Liver (tissue), 3 donors: ENCODE measurements at regions not wholly inside any gene's neighbourhood (a gene's known extent, or its start where the extent isn't known, plus 50 kb on each side); places are given as distances from the start of the nearest gene placed in this dataset.

Source experiments
- EGR1 ChIP-seq, 2 donors: IDR thresholded peaks; 2 replicates each; pipeline ENCODE4 v1.6.1; 2016 to 2018; ENCODE audit warnings: antibody characterized with exemption in 2 of 2, low read depth in 2 of 2
- FOXA1 ChIP-seq: IDR thresholded peaks from 2 replicates; pipeline ENCODE4 v1.6.1; 2016; ENCODE audit warnings: antibody characterized with exemption
- GABPA ChIP-seq, 2 donors: IDR thresholded peaks in 1 of 2; conservative IDR thresholded peaks in 1 of 2; 2 replicates each; pipeline ENCODE4 v1.6.1; 2016; ENCODE audit warnings: antibody characterized with exemption in 2 of 2, mild to moderate bottlenecking in 1 of 2, moderate library complexity in 1 of 2
- HNF4A ChIP-seq, 2 donors: conservative IDR thresholded peaks; 2 replicates each; pipeline ENCODE4 v1.6.1; 2016; ENCODE audit warnings: antibody characterized with exemption in 2 of 2, mild to moderate bottlenecking in 2 of 2
- HNF4G ChIP-seq: IDR thresholded peaks from 2 replicates; pipeline ENCODE4 v1.6.1; 2016; ENCODE audit warnings: antibody characterized with exemption
- JUND ChIP-seq, 2 donors: IDR thresholded peaks; 2 replicates each; pipeline ENCODE4 v1.6.1; 2016; ENCODE audit warnings: antibody characterized with exemption in 2 of 2
- MAX ChIP-seq: IDR thresholded peaks from 2 replicates; pipeline ENCODE4 v1.6.1; 2016; ENCODE audit warnings: antibody characterized with exemption
- RAD21 ChIP-seq, 2 donors: IDR thresholded peaks; 2 replicates each; pipeline ENCODE4 v1.6.1; 2016; ENCODE audit warnings: antibody characterized with exemption in 2 of 2, mild to moderate bottlenecking in 2 of 2
- REST ChIP-seq: IDR thresholded peaks from 2 replicates; pipeline ENCODE4 v1.6.1; 2016; ENCODE audit warnings: antibody characterized with exemption, mild to moderate bottlenecking
- TAF1 ChIP-seq: conservative IDR thresholded peaks from 2 replicates; pipeline ENCODE4 v1.6.1; 2016; ENCODE audit warnings: antibody characterized with exemption, mild to moderate bottlenecking
- TF ChIP-seq, protein P1 (sequence below): fragments of 150-350 bp; IDR thresholded peaks from 2 replicates; pipeline ENCODE4 v1.5.1; 2017; ENCODE audit warnings: improper control_type of control experiment, low read depth, low read length; ENCODE audit not compliant: missing input control
- donor health status: healthy.
- donor health status: healthy.

- TF ChIP-seq REST (no peak), EGR1 (IDR thresholded peaks at IDR 0.05; ENCODE audit: low read depth in 2 of 2) (no peak), GABPA (IDR thresholded peaks at IDR 0.05 in 1 of 2, conservative IDR thresholded peaks at IDR 0.05 in 1 of 2) (no peak), TAF1 (no peak), JUND (IDR thresholded peaks at IDR 0.05) (no peak), MAX (no peak), HNF4A (conservative IDR thresholded peaks at IDR 0.05) (no peak), FOXA1 (no peak), RAD21 (IDR thresholded peaks at IDR 0.05) (no peak), HNF4G (no peak)
- TF ChIP-seq, protein P1, sequence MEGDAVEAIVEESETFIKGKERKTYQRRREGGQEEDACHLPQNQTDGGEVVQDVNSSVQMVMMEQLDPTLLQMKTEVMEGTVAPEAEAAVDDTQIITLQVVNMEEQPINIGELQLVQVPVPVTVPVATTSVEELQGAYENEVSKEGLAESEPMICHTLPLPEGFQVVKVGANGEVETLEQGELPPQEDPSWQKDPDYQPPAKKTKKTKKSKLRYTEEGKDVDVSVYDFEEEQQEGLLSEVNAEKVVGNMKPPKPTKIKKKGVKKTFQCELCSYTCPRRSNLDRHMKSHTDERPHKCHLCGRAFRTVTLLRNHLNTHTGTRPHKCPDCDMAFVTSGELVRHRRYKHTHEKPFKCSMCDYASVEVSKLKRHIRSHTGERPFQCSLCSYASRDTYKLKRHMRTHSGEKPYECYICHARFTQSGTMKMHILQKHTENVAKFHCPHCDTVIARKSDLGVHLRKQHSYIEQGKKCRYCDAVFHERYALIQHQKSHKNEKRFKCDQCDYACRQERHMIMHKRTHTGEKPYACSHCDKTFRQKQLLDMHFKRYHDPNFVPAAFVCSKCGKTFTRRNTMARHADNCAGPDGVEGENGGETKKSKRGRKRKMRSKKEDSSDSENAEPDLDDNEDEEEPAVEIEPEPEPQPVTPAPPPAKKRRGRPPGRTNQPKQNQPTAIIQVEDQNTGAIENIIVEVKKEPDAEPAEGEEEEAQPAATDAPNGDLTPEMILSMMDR, result no peak
Measured at GRCh38 chr4:159541143-159541542, 438.3 kb downstream of the RAPGEF2 start.
